ENCODE measurements at regions not wholly inside any gene's neighbourhood (a gene's known extent, or its start where the extent isn't known, plus 50 kb on each side); places are given as distances from the start of the nearest gene placed in this dataset.

- TF ChIP-seq CTCF (conservative IDR thresholded peaks at IDR 0.05; ENCODE audit: low read depth, low read length), result no peak
These were observed 472.5 kb downstream of the COG6 start for GRCh38 chr13:40127925-40128324.

DNA sequence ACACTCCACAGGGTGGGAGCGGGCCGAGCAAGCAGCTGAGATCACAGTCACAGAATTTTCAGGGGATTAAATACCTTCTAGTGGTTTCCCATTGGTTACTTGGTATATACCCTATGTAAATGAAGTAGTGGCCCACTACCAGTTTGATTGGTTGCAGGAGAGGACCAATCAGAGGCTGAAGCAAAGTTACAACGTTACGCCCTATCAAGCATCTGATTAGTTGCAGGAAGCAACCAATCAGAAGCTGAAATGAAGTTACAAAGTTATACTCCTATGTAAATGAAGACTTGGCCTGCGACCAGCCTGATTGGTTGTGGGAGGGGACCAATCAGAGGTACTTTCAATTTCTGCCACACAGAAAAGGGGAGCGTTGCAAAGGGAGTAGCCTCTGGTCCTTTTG lies 474.0 kb downstream of the COG6 start:
- DNase-seq (ENCODE audit: low read depth), result no peak
- H3K4me3 ChIP-seq (ENCODE audit: low read depth, low read length), result no peak overlapping the region
- TF ChIP-seq CTCF (conservative IDR thresholded peaks at IDR 0.05; ENCODE audit: low read depth, low read length), result no peak

More at GRCh38 chr13:40127925-40128324, 472.5 kb downstream of the COG6 start:
- H3K4me3 ChIP-seq (ENCODE audit: low read depth, low read length), result no peak overlapping the region
- no peak for DNase-seq (ENCODE audit: low read depth)

DNA sequence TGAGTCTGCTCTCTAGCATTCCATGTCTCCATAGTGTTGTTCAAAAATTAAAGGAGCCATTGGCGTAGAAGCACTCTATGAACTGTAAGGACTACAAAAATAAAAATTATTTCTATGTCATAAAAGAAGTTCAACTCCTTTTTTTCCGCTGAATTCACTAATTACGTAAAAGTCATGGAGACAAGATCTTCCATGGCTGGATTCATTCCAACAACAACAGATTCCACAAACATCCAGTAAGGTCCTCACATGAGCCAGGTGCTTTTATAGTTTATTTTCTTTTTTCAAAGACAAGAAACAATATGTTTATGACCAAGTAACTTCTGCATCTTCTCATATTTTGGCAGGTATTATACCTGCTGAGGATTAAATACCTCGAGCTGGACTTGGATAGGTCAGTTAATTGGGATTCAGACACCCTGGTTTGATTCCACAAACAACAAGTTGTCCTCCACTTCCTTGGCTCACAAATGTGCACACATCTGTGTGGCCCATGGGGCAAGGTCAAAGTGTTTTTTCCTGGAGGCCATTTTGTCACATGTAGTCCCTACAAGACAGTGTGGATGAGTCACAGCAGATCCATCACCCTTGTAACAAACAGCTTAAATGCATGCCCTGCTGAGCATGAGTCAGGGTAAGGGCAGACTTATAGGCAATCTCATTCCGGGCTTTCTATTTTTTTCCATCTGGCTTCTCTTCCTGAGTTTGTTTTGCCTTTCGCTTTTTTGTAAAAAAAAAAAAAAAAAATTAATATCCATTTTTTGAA lies 475.6 kb downstream of the COG6 start:
- H3K4me3 ChIP-seq (ENCODE audit: low read depth, low read length), result no peak overlapping the region
- no peak for TF ChIP-seq CTCF (conservative IDR thresholded peaks at IDR 0.05; ENCODE audit: low read depth, low read length)
- peak; percentile 87 for DNase-seq (ENCODE audit: low read depth)

GRCh38 chr13:40132249-40132648 lies 476.8 kb downstream of the COG6 start:
- H3K4me3 ChIP-seq (ENCODE audit: low read depth, low read length), result no peak overlapping the region
- no peak for DNase-seq (ENCODE audit: low read depth)
- TF ChIP-seq CTCF (conservative IDR thresholded peaks at IDR 0.05; ENCODE audit: low read depth, low read length), result no peak

- DNase-seq (ENCODE audit: low read depth), result no peak
- no peak for TF ChIP-seq CTCF (conservative IDR thresholded peaks at IDR 0.05; ENCODE audit: low read depth, low read length)
- H3K4me3 ChIP-seq (ENCODE audit: low read depth, low read length), result no peak overlapping the region
These were observed 481.4 kb downstream of the COG6 start for GRCh38 chr13:40136896-40137295.

GRCh38 chr13:40137400-40137799 lies 481.9 kb downstream of the COG6 start:
- no peak for TF ChIP-seq CTCF (conservative IDR thresholded peaks at IDR 0.05; ENCODE audit: low read depth, low read length)
- no peak overlapping the region for H3K4me3 ChIP-seq (ENCODE audit: low read depth, low read length)
- no peak for DNase-seq (ENCODE audit: low read depth)

DNA sequence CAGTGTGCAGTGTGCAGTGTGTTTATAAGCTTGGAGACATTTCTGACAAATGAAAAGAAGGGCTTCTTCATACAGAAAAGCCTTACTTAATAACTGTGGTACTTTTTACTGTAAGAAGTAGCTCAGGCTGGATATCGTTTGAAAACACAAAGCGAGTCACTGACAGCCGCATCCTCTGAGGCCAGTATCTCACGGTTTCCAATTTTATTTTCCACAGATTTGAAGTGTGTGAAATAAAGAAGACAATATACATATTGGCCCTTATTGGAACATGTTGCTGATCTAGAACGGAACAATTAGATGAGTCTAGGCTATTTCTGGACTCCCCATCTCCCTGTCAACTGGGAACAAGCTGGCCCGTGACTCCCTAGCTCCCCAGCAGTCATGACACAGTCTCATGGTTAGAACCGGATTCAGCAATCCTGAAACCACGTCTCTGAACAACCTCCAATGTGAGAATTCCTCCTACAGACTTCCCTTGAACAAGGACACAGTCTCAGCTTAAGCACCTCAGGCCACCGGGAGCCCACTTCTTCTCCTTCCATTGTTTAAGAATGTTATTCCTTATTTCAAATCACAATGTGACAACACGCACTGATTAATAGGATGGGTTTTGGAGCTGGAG lies 484.5 kb downstream of the COG6 start:
- H3K4me3 ChIP-seq (ENCODE audit: low read depth, low read length), result no peak overlapping the region
- no peak for TF ChIP-seq CTCF (conservative IDR thresholded peaks at IDR 0.05; ENCODE audit: low read depth, low read length)

More for the DNA sequence above, 484.5 kb downstream of the COG6 start:
- no peak for DNase-seq (ENCODE audit: low read depth)

All from choroid plexus epithelial cell (primary cell).